Fibroblast of lung (primary cell): ENCODE measurements at regions not wholly inside any gene's neighbourhood (a gene's known extent, or its start where the extent isn't known, plus 50 kb on each side); places are given as distances from the start of the nearest gene placed in this dataset.

Experiments used
- CTCF ChIP-seq, 2 donors: IDR thresholded peaks in 1 of 2; conservative IDR thresholded peaks in 1 of 2; 1 replicate in 1 of 2; 2 replicates in 1 of 2; pipeline ENCODE4 v1.5.1; 2011 to 2012; ENCODE audit warnings: low read length in 2 of 2, control low read depth in 1 of 2, inconsistent platforms in 1 of 2, low read depth in 1 of 2, mild to moderate bottlenecking in 1 of 2
- EZH2 ChIP-seq: IDR thresholded peaks from 2 replicates; pipeline ENCODE4 v1.5.1; 2012; ENCODE audit warnings: low read length, control low read depth, mild to moderate bottlenecking; ENCODE audit errors: missing control alignments

- TF ChIP-seq CTCF (conservative IDR thresholded peaks at IDR 0.05 in 1 of 2, IDR thresholded peaks at IDR 0.05 in 1 of 2; ENCODE audit: low read depth in 1 of 2, low read length in 2 of 2) (no peak), EZH2 (no peak)
Measured at GRCh38 chr12:84508851-84509260, 403.7 kb downstream of the SLC6A15 start.
